HepG2 (cell line): ENCODE measurements at regions not wholly inside any gene's neighbourhood (a gene's known extent, or its start where the extent isn't known, plus 50 kb on each side); places are given as distances from the start of the nearest gene placed in this dataset.

Experiments
- ATAC-seq: fragments of 200-7000 bp; cut with Tn5 transposase; 3 replicates; pipeline ENCODE4 v1.9.1; 2020; ENCODE audit warnings: mild to moderate bottlenecking, moderate library complexity
- BruUV-seq: library from RNA; stranded (reverse); fragments of 400-500 nt; replicated peaks from 2 replicates; lab custom pipeline; 2021; lab: Mats Ljungman, UMichigan
- CTCF ChIA-PET: fragments of 300-600 bp; formaldehyde crosslinking; extraction: SDS; loops from one replicate; lab custom pipeline; 2021; ENCODE audit warnings: low total read pairs, inconsistent platforms, low intra/inter-chr PET ratio; lab: Yijun Ruan, JAX
- POLR2A ChIA-PET: fragments of 350-600 bp; sonication (Branson Sonifier 250); formaldehyde crosslinking; loops from one replicate; lab custom pipeline; 2020; ENCODE audit warnings: antibody characterized with exemption, inconsistent platforms; lab: Yijun Ruan, JAX
- DNase-seq: peaks from one replicate; pipeline ENCODE4 v3.0.0-alpha.2; 2015; ENCODE audit warnings: low spot score
- FAIRE-seq: peaks from 3 replicates; lab custom pipeline; 2011; peaks lifted over from hg19 to GRCh38; lab: Jason Lieb, UNC
- H2AFZ ChIP-seq: one replicate; pipeline ENCODE4 v1.6.1; 2011; ENCODE audit warnings: low read length, inconsistent platforms
- H3K27ac ChIP-seq: fragments of 300-600 bp; 3 replicates; pipeline ENCODE4 v1.8.0; 2011; ENCODE audit warnings: mixed run types, mild to moderate bottlenecking, mixed read lengths, low read length, inconsistent platforms; ENCODE audit not compliant: insufficient read depth; ENCODE audit errors: extremely low read length
- H3K27me3 ChIP-seq, 2 experiments: fragments of 200-600 bp in 1 of 2; 2 replicates in 1 of 2; 3 replicates in 1 of 2; pipeline versions ENCODE4 v1.6.0 to v1.8.0; 2011; ENCODE audit warnings: low read length in 2 of 2, mild to moderate bottlenecking in 2 of 2, moderate library complexity in 2 of 2, inconsistent platforms in 1 of 2; ENCODE audit not compliant: insufficient read depth in 2 of 2, control insufficient read depth in 1 of 2
- H3K36me3 ChIP-seq, 2 experiments: fragments of 200-600 bp in 1 of 2; replicated peaks in 1 of 2; 2 replicates in 1 of 2; 3 replicates in 1 of 2; pipeline versions ENCODE4 v1.5.1 to v1.8.0; 2011; ENCODE audit warnings: low read length in 2 of 2, inconsistent platforms in 1 of 2; ENCODE audit not compliant: insufficient read depth in 2 of 2, control insufficient read depth in 1 of 2
- H3K4me1 ChIP-seq: 2 replicates; pipeline ENCODE4 v1.5.1; 2012; ENCODE audit warnings: low read length, inconsistent platforms; ENCODE audit not compliant: insufficient read depth
- H3K4me2 ChIP-seq: 2 replicates; pipeline ENCODE4 v1.6.0; 2011; ENCODE audit warnings: low read depth, low read length, inconsistent platforms
- H3K4me3 ChIP-seq, 3 experiments: fragments of 200-600 bp in 1 of 3; sonication (generic), shearing (Covaris generic) in 1 of 3; replicated peaks in 1 of 3; 2 replicates each; pipeline ENCODE4 v1.5.1; 2011 to 2016; ENCODE audit warnings: low read length in 3 of 3, inconsistent platforms in 2 of 3, low read depth in 2 of 3, mild to moderate bottlenecking in 2 of 3, control low read depth in 1 of 3, mixed read lengths in 1 of 3; ENCODE audit not compliant: insufficient read depth in 1 of 3
- H3K79me2 ChIP-seq: one replicate; pipeline ENCODE4 v1.6.1; 2011; ENCODE audit warnings: low read length, inconsistent platforms; ENCODE audit not compliant: insufficient read depth
- H3K9ac ChIP-seq: 2 replicates; pipeline ENCODE4 v1.6.0; 2011; ENCODE audit warnings: mild to moderate bottlenecking, low read depth, low read length, inconsistent platforms; ENCODE audit not compliant: insufficient read depth
- H3K9me3 ChIP-seq: 2 replicates; pipeline ENCODE4 v1.5.1; 2012; ENCODE audit warnings: mild to moderate bottlenecking, low read length
- H4K20me1 ChIP-seq: 2 replicates; pipeline ENCODE4 v1.6.0; 2011; ENCODE audit warnings: inconsistent platforms, mild to moderate bottlenecking, low read length, moderate library complexity; ENCODE audit not compliant: insufficient read depth
- EHMT2 ChIP-seq: fragments of 200-600 bp; sonication (generic); IDR thresholded peaks from 2 replicates; pipeline ENCODE4 v1.7.0; 2017; ENCODE audit warnings: antibody characterized with exemption, low read depth, low read length, borderline replicate concordance
- ELF3 ChIP-seq: IDR thresholded peaks from 2 replicates; pipeline ENCODE4 v1.6.1; 2016; ENCODE audit warnings: missing genetic modification reagents, missing compliant biosample characterization
- HCFC1 ChIP-seq: fragments of 150-350 bp; IDR thresholded peaks from 2 replicates; pipeline ENCODE4 v1.6.1; 2014; ENCODE audit warnings: low read depth, low read length
- ZNF607 ChIP-seq: sonication (generic); formaldehyde crosslinking; IDR thresholded peaks from 2 replicates; pipeline ENCODE4 v1.5.1; 2020; ENCODE audit warnings: missing genetic modification reagents, mild to moderate bottlenecking, borderline replicate concordance
- in situ Hi-C: cut with HindIII; loops from 2 replicates; pipeline ENCODE4 v1.10.0; 2017; ENCODE audit warnings: low pct_unique_long_range_greater_than_20kb; ENCODE audit not compliant: extremely low pct_ligation_motif_present
- intact Hi-C: fragments of 100-400 bp; cut with micrococcal nuclease; formaldehyde crosslinking; loops from one replicate; pipeline ENCODE4 v1.10.0; 2022; ENCODE audit not compliant: unreplicated experiment
- TF ChIP-seq, protein P1 (sequence below): sonication (generic); formaldehyde crosslinking; IDR thresholded peaks from 2 replicates; pipeline ENCODE4 v1.4.0; 2020; ENCODE audit warnings: missing genetic modification reagents
- TF ChIP-seq, protein P2 (sequence below): sonication (generic); formaldehyde crosslinking; IDR thresholded peaks from 2 replicates; pipeline ENCODE4 v1.4.0; 2020; ENCODE audit warnings: missing genetic modification reagents
- TF ChIP-seq, protein P3 (sequence below): IDR thresholded peaks from 2 replicates; pipeline ENCODE4 v1.6.1; 2016; ENCODE audit warnings: missing biosample characterization, missing genetic modification reagents, low read depth
- TF ChIP-seq, protein P4 (sequence below): sonication (generic); formaldehyde crosslinking; IDR thresholded peaks from 2 replicates; pipeline ENCODE4 v1.5.1; 2020; ENCODE audit warnings: mild to moderate bottlenecking, missing genetic modification reagents, moderate library complexity
- TF ChIP-seq, protein P5 (sequence below): sonication (generic); formaldehyde crosslinking; IDR thresholded peaks from 2 replicates; pipeline ENCODE4 v1.8.0; 2022; ENCODE audit warnings: missing genetic modification reagents, mild to moderate bottlenecking, moderate library complexity, borderline replicate concordance
- TF ChIP-seq, protein P6 (sequence below): fragments of 450-650 bp; IDR thresholded peaks from 2 replicates; pipeline ENCODE4 v1.6.1; 2017; ENCODE audit warnings: mild to moderate bottlenecking

DNA sequence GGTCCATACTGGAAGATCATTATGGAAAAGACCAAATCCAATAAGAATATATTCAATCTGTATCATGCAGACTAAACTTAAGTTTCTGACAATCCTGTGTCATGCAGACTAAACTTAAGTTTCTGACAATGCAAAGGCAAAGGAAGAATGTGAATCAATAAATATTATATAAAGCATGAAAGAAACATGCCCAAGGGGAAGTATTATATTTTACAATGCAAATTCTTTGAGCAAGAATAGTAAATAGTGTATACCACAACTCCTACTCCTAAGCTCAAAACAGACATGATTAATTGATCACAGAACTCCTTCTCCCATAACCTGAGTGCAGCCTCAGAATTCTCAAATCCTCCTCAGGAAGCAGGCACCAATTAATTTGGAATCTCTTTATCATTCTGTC, 71.3 kb upstream of the BDNF start:
- Histone ChIP-seq H3K9me3 (no peaks in the 10 kb centered on the region), H3K4me2 (no peak overlapping the region), H3K4me3 (no peak overlapping the region), H3K9ac (no peak overlapping the region), H3K27me3 (no peaks in the 10 kb centered on the region), H3K79me2 (no peaks in the 10 kb centered on the region), H3K4me1 (no peaks in the 10 kb centered on the region), H4K20me1 (no peaks in the 10 kb centered on the region), H2AFZ (no peak overlapping the region), H3K36me3 (no peaks in the 10 kb centered on the region), H3K27ac (no peak overlapping the region)
- FAIRE-seq (no peak), DNase-seq (no peak), ATAC-seq (no peak)
- CTCF ChIA-PET, result no interaction called here
- POLR2A ChIA-PET, result no interaction called here
- BruUV-seq, result no TSS peak
- in situ Hi-C loops, result no loop called here
- intact Hi-C loops, result no loop called here
- no peak for TF ChIP-seq EHMT2
- TF ChIP-seq, protein P1, sequence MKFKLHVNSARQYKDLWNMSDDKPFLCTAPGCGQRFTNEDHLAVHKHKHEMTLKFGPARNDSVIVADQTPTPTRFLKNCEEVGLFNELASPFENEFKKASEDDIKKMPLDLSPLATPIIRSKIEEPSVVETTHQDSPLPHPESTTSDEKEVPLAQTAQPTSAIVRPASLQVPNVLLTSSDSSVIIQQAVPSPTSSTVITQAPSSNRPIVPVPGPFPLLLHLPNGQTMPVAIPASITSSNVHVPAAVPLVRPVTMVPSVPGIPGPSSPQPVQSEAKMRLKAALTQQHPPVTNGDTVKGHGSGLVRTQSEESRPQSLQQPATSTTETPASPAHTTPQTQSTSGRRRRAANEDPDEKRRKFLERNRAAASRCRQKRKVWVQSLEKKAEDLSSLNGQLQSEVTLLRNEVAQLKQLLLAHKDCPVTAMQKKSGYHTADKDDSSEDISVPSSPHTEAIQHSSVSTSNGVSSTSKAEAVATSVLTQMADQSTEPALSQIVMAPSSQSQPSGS (CRISPR knock-in tag), result no peak
- TF ChIP-seq, protein P2, sequence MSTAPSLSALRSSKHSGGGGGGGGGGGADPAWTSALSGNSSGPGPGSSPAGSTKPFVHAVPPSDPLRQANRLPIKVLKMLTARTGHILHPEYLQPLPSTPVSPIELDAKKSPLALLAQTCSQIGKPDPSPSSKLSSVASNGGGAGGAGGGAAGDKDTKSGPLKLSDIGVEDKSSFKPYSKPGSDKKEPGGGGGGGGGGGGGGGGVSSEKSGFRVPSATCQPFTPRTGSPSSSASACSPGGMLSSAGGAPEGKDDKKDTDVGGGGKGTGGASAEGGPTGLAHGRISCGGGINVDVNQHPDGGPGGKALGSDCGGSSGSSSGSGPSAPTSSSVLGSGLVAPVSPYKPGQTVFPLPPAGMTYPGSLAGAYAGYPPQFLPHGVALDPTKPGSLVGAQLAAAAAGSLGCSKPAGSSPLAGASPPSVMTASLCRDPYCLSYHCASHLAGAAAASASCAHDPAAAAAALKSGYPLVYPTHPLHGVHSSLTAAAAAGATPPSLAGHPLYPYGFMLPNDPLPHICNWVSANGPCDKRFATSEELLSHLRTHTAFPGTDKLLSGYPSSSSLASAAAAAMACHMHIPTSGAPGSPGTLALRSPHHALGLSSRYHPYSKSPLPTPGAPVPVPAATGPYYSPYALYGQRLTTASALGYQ (CRISPR knock-in tag), result no peak
- TF ChIP-seq, protein P3, sequence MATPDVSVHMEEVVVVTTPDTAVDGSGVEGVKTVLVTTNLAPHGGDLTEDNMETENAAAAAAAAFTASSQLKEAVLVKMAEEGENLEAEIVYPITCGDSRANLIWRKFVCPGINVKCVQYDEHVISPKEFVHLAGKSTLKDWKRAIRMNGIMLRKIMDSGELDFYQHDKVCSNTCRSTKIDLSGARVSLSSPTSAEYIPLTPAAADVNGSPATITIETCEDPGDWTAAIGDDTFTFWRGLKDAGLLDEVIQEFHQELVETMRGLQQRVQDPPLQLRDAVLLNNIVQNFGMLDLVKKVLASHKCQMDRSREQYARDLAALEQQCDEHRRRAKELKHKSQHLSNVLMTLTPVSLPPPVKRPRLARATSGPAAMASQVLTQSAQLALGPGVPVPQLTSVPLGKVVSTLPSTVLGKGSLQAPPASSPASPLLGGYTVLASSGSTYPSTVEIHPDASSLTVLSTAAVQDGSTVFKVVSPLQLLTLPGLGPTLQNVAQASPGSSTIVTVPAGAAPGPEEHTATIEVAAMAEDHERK (CRISPR knock-in tag), result no peak
- no peak for TF ChIP-seq ZNF607
- TF ChIP-seq, protein P4, sequence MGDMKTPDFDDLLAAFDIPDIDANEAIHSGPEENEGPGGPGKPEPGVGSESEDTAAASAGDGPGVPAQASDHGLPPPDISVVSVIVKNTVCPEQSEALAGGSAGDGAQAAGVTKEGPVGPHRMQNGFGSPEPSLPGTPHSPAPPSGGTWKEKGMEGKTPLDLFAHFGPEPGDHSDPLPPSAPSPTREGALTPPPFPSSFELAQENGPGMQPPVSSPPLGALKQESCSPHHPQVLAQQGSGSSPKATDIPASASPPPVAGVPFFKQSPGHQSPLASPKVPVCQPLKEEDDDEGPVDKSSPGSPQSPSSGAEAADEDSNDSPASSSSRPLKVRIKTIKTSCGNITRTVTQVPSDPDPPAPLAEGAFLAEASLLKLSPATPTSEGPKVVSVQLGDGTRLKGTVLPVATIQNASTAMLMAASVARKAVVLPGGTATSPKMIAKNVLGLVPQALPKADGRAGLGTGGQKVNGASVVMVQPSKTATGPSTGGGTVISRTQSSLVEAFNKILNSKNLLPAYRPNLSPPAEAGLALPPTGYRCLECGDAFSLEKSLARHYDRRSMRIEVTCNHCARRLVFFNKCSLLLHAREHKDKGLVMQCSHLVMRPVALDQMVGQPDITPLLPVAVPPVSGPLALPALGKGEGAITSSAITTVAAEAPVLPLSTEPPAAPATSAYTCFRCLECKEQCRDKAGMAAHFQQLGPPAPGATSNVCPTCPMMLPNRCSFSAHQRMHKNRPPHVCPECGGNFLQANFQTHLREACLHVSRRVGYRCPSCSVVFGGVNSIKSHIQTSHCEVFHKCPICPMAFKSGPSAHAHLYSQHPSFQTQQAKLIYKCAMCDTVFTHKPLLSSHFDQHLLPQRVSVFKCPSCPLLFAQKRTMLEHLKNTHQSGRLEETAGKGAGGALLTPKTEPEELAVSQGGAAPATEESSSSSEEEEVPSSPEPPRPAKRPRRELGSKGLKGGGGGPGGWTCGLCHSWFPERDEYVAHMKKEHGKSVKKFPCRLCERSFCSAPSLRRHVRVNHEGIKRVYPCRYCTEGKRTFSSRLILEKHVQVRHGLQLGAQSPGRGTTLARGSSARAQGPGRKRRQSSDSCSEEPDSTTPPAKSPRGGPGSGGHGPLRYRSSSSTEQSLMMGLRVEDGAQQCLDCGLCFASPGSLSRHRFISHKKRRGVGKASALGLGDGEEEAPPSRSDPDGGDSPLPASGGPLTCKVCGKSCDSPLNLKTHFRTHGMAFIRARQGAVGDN (CRISPR knock-in tag), result no peak
- no peak for TF ChIP-seq ELF3
- TF ChIP-seq, protein P5, sequence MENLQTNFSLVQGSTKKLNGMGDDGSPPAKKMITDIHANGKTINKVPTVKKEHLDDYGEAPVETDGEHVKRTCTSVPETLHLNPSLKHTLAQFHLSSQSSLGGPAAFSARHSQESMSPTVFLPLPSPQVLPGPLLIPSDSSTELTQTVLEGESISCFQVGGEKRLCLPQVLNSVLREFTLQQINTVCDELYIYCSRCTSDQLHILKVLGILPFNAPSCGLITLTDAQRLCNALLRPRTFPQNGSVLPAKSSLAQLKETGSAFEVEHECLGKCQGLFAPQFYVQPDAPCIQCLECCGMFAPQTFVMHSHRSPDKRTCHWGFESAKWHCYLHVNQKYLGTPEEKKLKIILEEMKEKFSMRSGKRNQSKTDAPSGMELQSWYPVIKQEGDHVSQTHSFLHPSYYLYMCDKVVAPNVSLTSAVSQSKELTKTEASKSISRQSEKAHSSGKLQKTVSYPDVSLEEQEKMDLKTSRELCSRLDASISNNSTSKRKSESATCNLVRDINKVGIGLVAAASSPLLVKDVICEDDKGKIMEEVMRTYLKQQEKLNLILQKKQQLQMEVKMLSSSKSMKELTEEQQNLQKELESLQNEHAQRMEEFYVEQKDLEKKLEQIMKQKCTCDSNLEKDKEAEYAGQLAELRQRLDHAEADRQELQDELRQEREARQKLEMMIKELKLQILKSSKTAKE (CRISPR knock-in tag), result no peak
- no peak for TF ChIP-seq HCFC1
- TF ChIP-seq, protein P6, sequence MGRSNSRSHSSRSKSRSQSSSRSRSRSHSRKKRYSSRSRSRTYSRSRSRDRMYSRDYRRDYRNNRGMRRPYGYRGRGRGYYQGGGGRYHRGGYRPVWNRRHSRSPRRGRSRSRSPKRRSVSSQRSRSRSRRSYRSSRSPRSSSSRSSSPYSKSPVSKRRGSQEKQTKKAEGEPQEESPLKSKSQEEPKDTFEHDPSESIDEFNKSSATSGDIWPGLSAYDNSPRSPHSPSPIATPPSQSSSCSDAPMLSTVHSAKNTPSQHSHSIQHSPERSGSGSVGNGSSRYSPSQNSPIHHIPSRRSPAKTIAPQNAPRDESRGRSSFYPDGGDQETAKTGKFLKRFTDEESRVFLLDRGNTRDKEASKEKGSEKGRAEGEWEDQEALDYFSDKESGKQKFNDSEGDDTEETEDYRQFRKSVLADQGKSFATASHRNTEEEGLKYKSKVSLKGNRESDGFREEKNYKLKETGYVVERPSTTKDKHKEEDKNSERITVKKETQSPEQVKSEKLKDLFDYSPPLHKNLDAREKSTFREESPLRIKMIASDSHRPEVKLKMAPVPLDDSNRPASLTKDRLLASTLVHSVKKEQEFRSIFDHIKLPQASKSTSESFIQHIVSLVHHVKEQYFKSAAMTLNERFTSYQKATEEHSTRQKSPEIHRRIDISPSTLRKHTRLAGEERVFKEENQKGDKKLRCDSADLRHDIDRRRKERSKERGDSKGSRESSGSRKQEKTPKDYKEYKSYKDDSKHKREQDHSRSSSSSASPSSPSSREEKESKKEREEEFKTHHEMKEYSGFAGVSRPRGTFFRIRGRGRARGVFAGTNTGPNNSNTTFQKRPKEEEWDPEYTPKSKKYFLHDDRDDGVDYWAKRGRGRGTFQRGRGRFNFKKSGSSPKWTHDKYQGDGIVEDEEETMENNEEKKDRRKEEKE, result no peak
